ENCODE measurements at regions not wholly inside any gene's neighbourhood (a gene's known extent, or its start where the extent isn't known, plus 50 kb on each side); places are given as distances from the start of the nearest gene placed in this dataset.

DNA sequence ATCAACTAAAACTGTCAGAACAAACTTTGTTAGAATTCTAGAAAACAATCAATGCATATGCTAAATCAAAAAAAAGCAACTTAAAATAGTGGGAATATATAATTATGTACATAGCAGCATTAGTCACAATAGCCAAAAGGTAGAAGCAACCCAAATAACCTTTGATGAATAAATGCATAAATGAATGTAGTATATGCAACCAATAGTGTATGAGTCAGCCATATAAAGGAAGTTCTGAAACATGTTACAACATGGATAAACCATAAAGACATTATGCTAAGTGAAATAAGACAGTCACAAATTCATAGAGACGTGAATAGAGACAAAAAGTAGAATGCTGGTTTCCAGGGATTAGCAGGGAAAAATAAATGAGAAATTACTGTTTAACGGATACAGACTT is 762.8 kb upstream of the INTU start:
- no peak overlapping the region for H3K27ac ChIP-seq (ENCODE audit: control insufficient read depth, insufficient read depth)
- FAIRE-seq: no peak
- BruUV-seq (replicated peaks): no TSS peak
- no peak overlapping the region for H2AFZ ChIP-seq (ENCODE audit: control insufficient read depth, low read depth, low read length)
- no peak overlapping the region for H3K4me3 ChIP-seq
- no peaks in the 10 kb centered on the region for H4K20me1 ChIP-seq (ENCODE audit: control insufficient read depth, insufficient read depth)
- 4% methylated on average over 2 of the region's 2 CpGs for WGBS (ENCODE audit: insufficient coverage, insufficient replicate concordance, low lambda C conversion rate, missing lambda C conversion rate)
- no peaks in the 10 kb centered on the region for H3K4me1 ChIP-seq (ENCODE audit: control insufficient read depth, insufficient read depth, low read length)
- no peaks in the 10 kb centered on the region for H3K79me2 ChIP-seq (ENCODE audit: control insufficient read depth, insufficient read depth, low read length)
- no peaks in the 10 kb centered on the region for H3K36me3 ChIP-seq (ENCODE audit: control insufficient read depth in 2 of 2, insufficient read depth in 2 of 2, low read length in 1 of 2)
- H3K4me2 ChIP-seq (ENCODE audit: control insufficient read depth, insufficient read depth): no peak overlapping the region
- intact Hi-C loops (cut with micrococcal nuclease; ENCODE audit: unreplicated experiment) (no loop called here), in situ Hi-C loops (cut with MboI) (no loop called here)
- ChIA-PET SMC1A (ENCODE audit: uncharacterized antibody, unreplicated experiment) (no interaction called here), CTCF (interaction anchor here (0.7 to 1.1 kb wide), 2 partner anchors 11 to 15 kb away, joined by 3 read pairs; no protein-coding TSS in a partner anchor), POLR2A (no interaction called here), RAD21 (ENCODE audit: unreplicated experiment) (no interaction called here)
- no peak for TF ChIP-seq TBL1XR1 (IDR thresholded peaks at IDR 0.05; ENCODE audit: low read depth, low read length)
- TF ChIP-seq TCF12 (IDR thresholded peaks at IDR 0.05; ENCODE audit: low read depth, low read length): no peak
- TF ChIP-seq, protein P1, sequence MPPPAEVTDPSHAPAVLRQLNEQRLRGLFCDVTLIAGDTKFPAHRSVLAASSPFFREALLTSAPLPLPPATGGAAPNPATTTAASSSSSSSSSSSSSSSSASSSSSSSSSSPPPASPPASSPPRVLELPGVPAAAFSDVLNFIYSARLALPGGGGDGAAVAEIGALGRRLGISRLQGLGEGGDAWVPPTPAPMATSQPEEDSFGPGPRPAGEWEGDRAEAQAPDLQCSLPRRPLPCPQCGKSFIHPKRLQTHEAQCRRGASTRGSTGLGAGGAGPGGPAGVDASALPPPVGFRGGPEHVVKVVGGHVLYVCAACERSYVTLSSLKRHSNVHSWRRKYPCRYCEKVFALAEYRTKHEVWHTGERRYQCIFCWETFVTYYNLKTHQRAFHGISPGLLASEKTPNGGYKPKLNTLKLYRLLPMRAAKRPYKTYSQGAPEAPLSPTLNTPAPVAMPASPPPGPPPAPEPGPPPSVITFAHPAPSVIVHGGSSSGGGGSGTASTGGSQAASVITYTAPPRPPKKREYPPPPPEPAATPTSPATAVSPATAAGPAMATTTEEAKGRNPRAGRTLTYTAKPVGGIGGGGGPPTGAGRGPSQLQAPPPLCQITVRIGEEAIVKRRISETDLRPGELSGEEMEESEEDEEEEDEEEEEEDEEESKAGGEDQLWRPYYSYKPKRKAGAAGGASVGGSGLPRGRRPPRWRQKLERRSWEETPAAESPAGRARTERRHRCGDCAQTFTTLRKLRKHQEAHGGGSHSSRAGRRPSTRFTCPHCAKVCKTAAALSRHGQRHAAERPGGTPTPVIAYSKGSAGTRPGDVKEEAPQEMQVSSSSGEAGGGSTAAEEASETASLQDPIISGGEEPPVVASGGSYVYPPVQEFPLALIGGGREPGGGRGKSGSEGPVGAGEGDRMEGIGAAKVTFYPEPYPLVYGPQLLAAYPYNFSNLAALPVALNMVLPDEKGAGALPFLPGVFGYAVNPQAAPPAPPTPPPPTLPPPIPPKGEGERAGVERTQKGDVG (CRISPR knock-in tag; IDR thresholded peaks at IDR 0.05): no peak
- TF ChIP-seq IRF4 (IDR thresholded peaks at IDR 0.05; ENCODE audit: low read depth, low read length): no peak
- H3K9me3 ChIP-seq (replicated peaks; ENCODE audit: control insufficient read depth, insufficient read depth, low read length): no peaks in the 10 kb centered on the region
- ATAC-seq: no peak
- H3K27me3 ChIP-seq (replicated peaks in 1 of 2; ENCODE audit: control insufficient read depth in 2 of 2, insufficient read depth in 2 of 2, low read length in 1 of 2): no peaks in the 10 kb centered on the region
- no peak overlapping the region for H3K9ac ChIP-seq (ENCODE audit: control insufficient read depth, insufficient read depth, low read length)
- DNase-seq (ENCODE audit: low read depth, low spot score): no peak

DNA sequence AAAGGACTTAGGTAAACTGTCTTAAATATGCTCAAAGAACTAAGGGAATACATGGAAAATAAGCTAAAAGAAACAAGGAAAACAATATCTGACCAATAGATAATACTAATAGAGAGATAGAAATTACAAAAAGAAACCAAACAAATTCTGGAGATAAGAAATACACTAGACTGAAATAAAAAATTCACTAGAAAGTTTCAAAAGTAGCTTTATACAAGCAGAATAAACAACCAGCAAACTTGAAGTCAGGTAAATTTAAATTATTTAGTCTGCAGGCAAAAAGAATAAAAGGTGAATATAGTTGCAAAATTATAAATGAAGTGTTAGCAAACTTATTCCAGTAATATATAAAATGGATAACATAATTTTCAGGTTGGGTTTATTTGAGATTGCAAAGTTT is 760.9 kb upstream of the INTU start:
- FAIRE-seq: no peak
- intact Hi-C loops (cut with micrococcal nuclease; ENCODE audit: unreplicated experiment): no loop called here
- DNase-seq (ENCODE audit: low read depth, low spot score): no peak
- H3K79me2 ChIP-seq (ENCODE audit: control insufficient read depth, insufficient read depth, low read length): no peaks in the 10 kb centered on the region
- no peaks in the 10 kb centered on the region for H3K9me3 ChIP-seq (replicated peaks; ENCODE audit: control insufficient read depth, insufficient read depth, low read length)
- H4K20me1 ChIP-seq (ENCODE audit: control insufficient read depth, insufficient read depth): no peaks in the 10 kb centered on the region
- SMC1A ChIA-PET (ENCODE audit: uncharacterized antibody, unreplicated experiment): interaction anchor here (1.1 kb wide), 1 partner anchor 79 kb away, joined by 3 read pairs; no protein-coding TSS in a partner anchor
- RAD21 ChIA-PET (ENCODE audit: unreplicated experiment): no interaction called here
- CTCF ChIA-PET: no interaction called here
- no peak for TF ChIP-seq ZNF384 (IDR thresholded peaks at IDR 0.05; ENCODE audit: borderline replicate concordance, low read depth, low read length)
- no peak for TF ChIP-seq ZZZ3 (IDR thresholded peaks at IDR 0.05; ENCODE audit: control insufficient read depth, insufficient read length, low read depth)
- TF ChIP-seq SMARCA5 (IDR thresholded peaks at IDR 0.05): no peak
- TF ChIP-seq NR2C1 (IDR thresholded peaks at IDR 0.05): no peak
- TF ChIP-seq KLF5 (IDR thresholded peaks at IDR 0.05; ENCODE audit: partially characterized antibody): no peak
- no peak for TF ChIP-seq HDAC2 (IDR thresholded peaks at IDR 0.05)
- no peak for TF ChIP-seq SUZ12 (IDR thresholded peaks at IDR 0.05; ENCODE audit: unreplicated experiment)
- H3K27me3 ChIP-seq (replicated peaks in 1 of 2; ENCODE audit: control insufficient read depth in 2 of 2, insufficient read depth in 2 of 2, low read length in 1 of 2): no peaks in the 10 kb centered on the region
- H3K36me3 ChIP-seq (ENCODE audit: control insufficient read depth in 2 of 2, insufficient read depth in 2 of 2, low read length in 1 of 2): no peaks in the 10 kb centered on the region
- no peak overlapping the region for H3K9ac ChIP-seq (ENCODE audit: control insufficient read depth, insufficient read depth, low read length)
- in situ Hi-C loops (cut with MboI): no loop called here
- no peak overlapping the region for H3K27ac ChIP-seq (ENCODE audit: control insufficient read depth, insufficient read depth)
- POLR2A ChIA-PET: no interaction called here
- H3K4me3 ChIP-seq: no peak overlapping the region
- no TSS peak for BruUV-seq (replicated peaks)
- no peak overlapping the region for H2AFZ ChIP-seq (ENCODE audit: control insufficient read depth, low read depth, low read length)
- no peak for ATAC-seq
- no peak overlapping the region for H3K4me2 ChIP-seq (ENCODE audit: control insufficient read depth, insufficient read depth)
- no peaks in the 10 kb centered on the region for H3K4me1 ChIP-seq (ENCODE audit: control insufficient read depth, insufficient read depth, low read length)
